ENCODE measurements at regions not wholly inside any gene's neighbourhood (a gene's known extent, or its start where the extent isn't known, plus 50 kb on each side); places are given as distances from the start of the nearest gene placed in this dataset.

- intact Hi-C loops (cut with DNase I; ENCODE audit: low total_unique reads) = no loop called here
- DNase-seq = no peak
These were observed 132.6 kb downstream of the ANKRD50 start for GRCh38 chr4:124579896-124580295.

GRCh38 chr4:124583797-124584196 lies 128.7 kb downstream of the ANKRD50 start:
- no peak for DNase-seq
- H3K4me1 ChIP-seq = no peaks in the 10 kb centered on the region
- no peak overlapping the region for H3K4me3 ChIP-seq
- H3K36me3 ChIP-seq = no peaks in the 10 kb centered on the region
- no peaks in the 10 kb centered on the region for H3K27me3 ChIP-seq (replicated peaks in 1 of 7)
- no peak overlapping the region for H3K27ac ChIP-seq
- peaks cover 0 to 23% (median 15%) of the 10 kb centered on the region in 8 donors for H3K9me3 ChIP-seq
- 92 to 100% (median 94%) methylated on average over 1 of the region's 1 CpG for WGBS, 5 donors
- no peak for TF ChIP-seq CTCF (IDR thresholded peaks at IDR 0.05 in 8 of 11, conservative IDR thresholded peaks at IDR 0.05 in 3 of 11)
- intact Hi-C loops (cut with DNase I; ENCODE audit: low total_unique reads) = no loop called here

More at GRCh38 chr4:124579896-124580295, 132.6 kb downstream of the ANKRD50 start:
- H3K4me1 ChIP-seq = no peaks in the 10 kb centered on the region
- H3K4me3 ChIP-seq = no peak overlapping the region
- TF ChIP-seq POLR2AphosphoS5 (IDR thresholded peaks at IDR 0.05) (no peak), CTCF (IDR thresholded peaks at IDR 0.05 in 8 of 11, conservative IDR thresholded peaks at IDR 0.05 in 3 of 11) (no peak), POLR2A (IDR thresholded peaks at IDR 0.05) (no peak)
- H3K27ac ChIP-seq = no peak overlapping the region
- peaks cover 0 to 23% (median 8%) of the 10 kb centered on the region in 8 donors for H3K9me3 ChIP-seq
- H3K27me3 ChIP-seq (replicated peaks in 1 of 7) = no peaks in the 10 kb centered on the region
- H3K36me3 ChIP-seq = no peaks in the 10 kb centered on the region

- no peak overlapping the region for H3K27ac ChIP-seq
- no peaks in the 10 kb centered on the region for H3K36me3 ChIP-seq
- no peak for DNase-seq
- intact Hi-C loops (cut with DNase I; ENCODE audit: low total_unique reads) = no loop called here
- TF ChIP-seq POLR2A (IDR thresholded peaks at IDR 0.05) = no peak
- no peak for TF ChIP-seq POLR2AphosphoS5 (IDR thresholded peaks at IDR 0.05)
- TF ChIP-seq CTCF (IDR thresholded peaks at IDR 0.05 in 8 of 11, conservative IDR thresholded peaks at IDR 0.05 in 3 of 11) = no peak
- no peaks in the 10 kb centered on the region for H3K4me1 ChIP-seq
- H3K4me3 ChIP-seq = no peak overlapping the region
- no peaks in the 10 kb centered on the region for H3K27me3 ChIP-seq (replicated peaks in 1 of 7)
- WGBS, 5 donors = 37 to 70% (median 58%) methylated on average over 1 of the region's 1 CpG
- H3K9me3 ChIP-seq = peaks cover 0 to 12% (median 9%) of the 10 kb centered on the region in 8 donors
These were observed 122.7 kb downstream of the ANKRD50 start for GRCh38 chr4:124589786-124590185.

- Histone ChIP-seq H3K4me3 (no peak overlapping the region), H3K36me3 (no peaks in the 10 kb centered on the region), H3K4me1 (no peaks in the 10 kb centered on the region), H3K27me3 (replicated peaks in 1 of 7) (no peaks in the 10 kb centered on the region), H3K9me3 (peaks cover 0 to 12% (median 9%) of the 10 kb centered on the region in 8 donors), H3K27ac (no peak overlapping the region)
- intact Hi-C loops (cut with DNase I; ENCODE audit: low total_unique reads) = no loop called here
- DNase-seq = no peak
- no peak for TF ChIP-seq POLR2AphosphoS5 (IDR thresholded peaks at IDR 0.05)
- no peak for TF ChIP-seq POLR2A (IDR thresholded peaks at IDR 0.05)
- no peak for TF ChIP-seq CTCF (IDR thresholded peaks at IDR 0.05 in 8 of 11, conservative IDR thresholded peaks at IDR 0.05 in 3 of 11)
These were observed 122.1 kb downstream of the ANKRD50 start for GRCh38 chr4:124590480-124590879.
